ENCODE measurements at regions not wholly inside any gene's neighbourhood (a gene's known extent, or its start where the extent isn't known, plus 50 kb on each side); places are given as distances from the start of the nearest gene placed in this dataset.

- TF ChIP-seq, protein P1, sequence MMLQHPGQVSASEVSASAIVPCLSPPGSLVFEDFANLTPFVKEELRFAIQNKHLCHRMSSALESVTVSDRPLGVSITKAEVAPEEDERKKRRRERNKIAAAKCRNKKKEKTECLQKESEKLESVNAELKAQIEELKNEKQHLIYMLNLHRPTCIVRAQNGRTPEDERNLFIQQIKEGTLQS (IDR thresholded peaks at IDR 0.05), result no peak
- TF ChIP-seq POLR2A (IDR thresholded peaks at IDR 0.05; ENCODE audit: borderline replicate concordance, extremely low read depth, insufficient read depth, insufficient read length), result no peak
- no peak for TF ChIP-seq REST (IDR thresholded peaks at IDR 0.05; ENCODE audit: low read depth)
- no peak for TF ChIP-seq JUND (IDR thresholded peaks at IDR 0.05)
- TF ChIP-seq MAX (IDR thresholded peaks at IDR 0.05), result no peak
- TF ChIP-seq, protein P2, sequence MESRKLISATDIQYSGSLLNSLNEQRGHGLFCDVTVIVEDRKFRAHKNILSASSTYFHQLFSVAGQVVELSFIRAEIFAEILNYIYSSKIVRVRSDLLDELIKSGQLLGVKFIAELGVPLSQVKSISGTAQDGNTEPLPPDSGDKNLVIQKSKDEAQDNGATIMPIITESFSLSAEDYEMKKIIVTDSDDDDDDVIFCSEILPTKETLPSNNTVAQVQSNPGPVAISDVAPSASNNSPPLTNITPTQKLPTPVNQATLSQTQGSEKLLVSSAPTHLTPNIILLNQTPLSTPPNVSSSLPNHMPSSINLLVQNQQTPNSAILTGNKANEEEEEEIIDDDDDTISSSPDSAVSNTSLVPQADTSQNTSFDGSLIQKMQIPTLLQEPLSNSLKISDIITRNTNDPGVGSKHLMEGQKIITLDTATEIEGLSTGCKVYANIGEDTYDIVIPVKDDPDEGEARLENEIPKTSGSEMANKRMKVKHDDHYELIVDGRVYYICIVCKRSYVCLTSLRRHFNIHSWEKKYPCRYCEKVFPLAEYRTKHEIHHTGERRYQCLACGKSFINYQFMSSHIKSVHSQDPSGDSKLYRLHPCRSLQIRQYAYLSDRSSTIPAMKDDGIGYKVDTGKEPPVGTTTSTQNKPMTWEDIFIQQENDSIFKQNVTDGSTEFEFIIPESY (IDR thresholded peaks at IDR 0.05; ENCODE audit: extremely low read depth, insufficient replicate concordance, low read length), result no peak
- no peak for TF ChIP-seq EZH2 (IDR thresholded peaks at IDR 0.05)
- TF ChIP-seq, protein P3, sequence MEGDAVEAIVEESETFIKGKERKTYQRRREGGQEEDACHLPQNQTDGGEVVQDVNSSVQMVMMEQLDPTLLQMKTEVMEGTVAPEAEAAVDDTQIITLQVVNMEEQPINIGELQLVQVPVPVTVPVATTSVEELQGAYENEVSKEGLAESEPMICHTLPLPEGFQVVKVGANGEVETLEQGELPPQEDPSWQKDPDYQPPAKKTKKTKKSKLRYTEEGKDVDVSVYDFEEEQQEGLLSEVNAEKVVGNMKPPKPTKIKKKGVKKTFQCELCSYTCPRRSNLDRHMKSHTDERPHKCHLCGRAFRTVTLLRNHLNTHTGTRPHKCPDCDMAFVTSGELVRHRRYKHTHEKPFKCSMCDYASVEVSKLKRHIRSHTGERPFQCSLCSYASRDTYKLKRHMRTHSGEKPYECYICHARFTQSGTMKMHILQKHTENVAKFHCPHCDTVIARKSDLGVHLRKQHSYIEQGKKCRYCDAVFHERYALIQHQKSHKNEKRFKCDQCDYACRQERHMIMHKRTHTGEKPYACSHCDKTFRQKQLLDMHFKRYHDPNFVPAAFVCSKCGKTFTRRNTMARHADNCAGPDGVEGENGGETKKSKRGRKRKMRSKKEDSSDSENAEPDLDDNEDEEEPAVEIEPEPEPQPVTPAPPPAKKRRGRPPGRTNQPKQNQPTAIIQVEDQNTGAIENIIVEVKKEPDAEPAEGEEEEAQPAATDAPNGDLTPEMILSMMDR (IDR thresholded peaks at IDR 0.05 in 2 of 3, conservative IDR thresholded peaks at IDR 0.05 in 1 of 3; ENCODE audit: borderline replicate concordance in 1 of 3, insufficient read depth in 1 of 3, low read depth in 2 of 3, low read length in 2 of 3), result no peak
- no peak for TF ChIP-seq TCF7L2 (IDR thresholded peaks at IDR 0.05; ENCODE audit: borderline replicate concordance, extremely low read depth, insufficient read depth, insufficient read length)
- no peak for TF ChIP-seq EGR1 (IDR thresholded peaks at IDR 0.05; ENCODE audit: low read depth)
- no peak for TF ChIP-seq ELF1 (IDR thresholded peaks at IDR 0.05; ENCODE audit: borderline replicate concordance, low read depth)
Observed at GRCh38 chr9:27870404-27870803, 297.1 kb upstream of the C9orf72 start.
